SU-DHL-6 (cell line): ENCODE measurements at regions not wholly inside any gene's neighbourhood (a gene's known extent, or its start where the extent isn't known, plus 50 kb on each side); places are given as distances from the start of the nearest gene placed in this dataset.

ENCODE experiments used
- CTCF ChIP-seq: fragments of 200-600 bp; sonication (generic); IDR thresholded peaks from one replicate; pipeline ENCODE4 v1.5.1; 2017; ENCODE audit warnings: antibody characterized with exemption, mild to moderate bottlenecking, low read length, moderate library complexity; ENCODE audit not compliant: insufficient read depth, poor library complexity, severe bottlenecking
- EZH2phosphoT487 ChIP-seq: fragments of 200-600 bp; sonication (generic), shearing (Covaris generic); conservative IDR thresholded peaks from 2 replicates; pipeline ENCODE4 v1.6.1; 2018; ENCODE audit warnings: mild to moderate bottlenecking, antibody characterized with exemption, low read length, moderate library complexity, mixed read lengths

GRCh38 chr3:74009961-74010844 lies 385.5 kb upstream of the PDZRN3 start:
- TF ChIP-seq CTCF, result no peak
- TF ChIP-seq EZH2phosphoT487, result no peak
